ENCODE measurements at regions not wholly inside any gene's neighbourhood (a gene's known extent, or its start where the extent isn't known, plus 50 kb on each side); places are given as distances from the start of the nearest gene placed in this dataset.

DNA sequence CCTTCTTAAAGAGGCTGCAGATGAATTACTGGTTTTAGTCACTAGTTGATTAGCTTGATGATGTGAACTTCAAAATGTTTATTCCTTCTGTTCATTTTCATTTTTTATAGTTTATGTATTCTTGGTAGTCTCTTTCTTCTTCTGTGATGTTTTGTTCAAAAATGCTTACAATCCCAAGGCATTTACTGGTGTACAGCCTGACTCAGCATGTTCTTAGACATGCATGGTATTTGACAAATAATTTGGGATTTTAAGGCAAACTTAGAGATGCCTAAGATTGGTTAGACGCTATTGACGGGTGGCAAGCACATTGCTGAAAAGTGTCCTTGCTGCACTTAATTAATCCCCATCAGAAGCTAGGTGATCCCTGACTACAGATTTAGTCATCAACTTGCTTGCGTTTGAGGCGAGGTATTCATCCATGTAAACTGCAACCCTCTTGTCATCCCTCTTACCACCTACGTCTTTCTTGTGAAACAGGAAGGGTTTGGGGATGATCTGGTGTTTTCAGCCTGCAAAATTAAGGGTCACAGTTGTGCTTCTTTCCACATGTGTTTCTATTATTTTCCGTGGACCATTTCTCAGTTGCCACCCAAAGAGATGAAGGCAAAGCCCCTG is 331.8 kb downstream of the DKK2 start:
- H3K36me3 Mint-ChIP-seq, result no peaks in the 10 kb centered on the region
- H3K4me1 Mint-ChIP-seq (ENCODE audit: unreplicated experiment), result no peaks in the 10 kb centered on the region
- no peak for DNase-seq (ENCODE audit: extremely low spot score, unreplicated experiment)
- H3K4me3 Mint-ChIP-seq, result no peak overlapping the region
- H3K9me3 Mint-ChIP-seq, result peaks cover 5% of the 10 kb centered on the region
- H3K27ac Mint-ChIP-seq, result no peak overlapping the region
- H3K27me3 Mint-ChIP-seq, result no peaks in the 10 kb centered on the region
- no peak for TF ChIP-seq CTCF (conservative IDR thresholded peaks at IDR 0.05)

DNA sequence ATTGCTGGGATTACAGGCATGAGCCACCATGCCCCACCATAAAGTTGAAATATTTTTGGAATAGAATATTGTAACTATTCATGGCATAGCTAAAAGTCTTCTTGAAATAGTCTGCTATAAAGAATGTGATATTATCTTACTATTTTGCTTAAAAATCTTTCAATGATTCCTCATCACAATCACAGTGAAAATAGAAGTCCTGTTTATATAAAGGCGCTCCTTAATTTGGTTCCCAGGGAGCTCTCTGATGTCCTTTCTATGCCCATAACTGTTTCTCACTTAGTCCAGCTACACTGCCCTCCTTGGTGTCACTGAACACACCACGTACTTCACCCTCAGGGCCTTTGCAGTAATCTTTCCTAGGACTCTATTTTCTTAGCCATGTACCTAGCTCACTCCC is 331.7 kb upstream of the GIMD1 start:
- DNase-seq (ENCODE audit: extremely low spot score, unreplicated experiment), result no peak
- no peaks in the 10 kb centered on the region for H3K4me1 Mint-ChIP-seq (ENCODE audit: unreplicated experiment)
- TF ChIP-seq CTCF (conservative IDR thresholded peaks at IDR 0.05), result no peak
- no peak overlapping the region for H3K27ac Mint-ChIP-seq
- no peak overlapping the region for H3K4me3 Mint-ChIP-seq
- H3K36me3 Mint-ChIP-seq, result no peaks in the 10 kb centered on the region
- H3K27me3 Mint-ChIP-seq, result no peaks in the 10 kb centered on the region
- peaks cover 5% of the 10 kb centered on the region for H3K9me3 Mint-ChIP-seq

DNA sequence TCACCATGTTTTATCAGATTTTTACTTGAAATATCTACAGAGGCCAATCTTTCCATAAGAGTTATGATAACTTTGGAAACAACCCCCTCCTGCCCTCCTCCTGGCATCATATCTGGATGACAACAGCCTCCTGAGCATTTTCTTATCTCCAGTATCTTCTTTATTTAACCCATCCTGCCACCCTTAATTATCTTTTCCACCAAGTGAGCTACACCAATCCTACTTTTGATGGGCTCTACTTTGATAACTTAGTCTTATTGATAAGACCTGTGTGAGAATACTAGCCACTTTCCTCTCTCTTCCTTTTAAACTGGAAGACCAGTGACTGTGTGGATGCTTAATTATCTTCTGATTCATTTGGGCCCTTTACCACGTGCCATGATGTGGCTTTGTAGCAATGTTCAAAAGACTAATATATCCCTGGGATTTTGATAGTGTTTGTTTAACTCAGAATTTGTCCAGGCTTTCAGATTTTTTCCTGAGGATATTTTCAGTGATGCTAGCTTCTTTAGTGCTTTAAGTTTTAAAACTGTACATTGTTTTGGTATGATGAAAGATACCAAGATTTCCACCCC is 330.1 kb upstream of the GIMD1 start:
- Mint-ChIP-seq H3K27me3 (no peaks in the 10 kb centered on the region), H3K4me3 (no peak overlapping the region), H3K27ac (no peak overlapping the region), H3K36me3 (no peaks in the 10 kb centered on the region), H3K9me3 (peaks cover 12% of the 10 kb centered on the region), H3K4me1 (ENCODE audit: unreplicated experiment) (no peaks in the 10 kb centered on the region)
- no peak for DNase-seq (ENCODE audit: extremely low spot score, unreplicated experiment)
- TF ChIP-seq CTCF (conservative IDR thresholded peaks at IDR 0.05), result no peak

DNA sequence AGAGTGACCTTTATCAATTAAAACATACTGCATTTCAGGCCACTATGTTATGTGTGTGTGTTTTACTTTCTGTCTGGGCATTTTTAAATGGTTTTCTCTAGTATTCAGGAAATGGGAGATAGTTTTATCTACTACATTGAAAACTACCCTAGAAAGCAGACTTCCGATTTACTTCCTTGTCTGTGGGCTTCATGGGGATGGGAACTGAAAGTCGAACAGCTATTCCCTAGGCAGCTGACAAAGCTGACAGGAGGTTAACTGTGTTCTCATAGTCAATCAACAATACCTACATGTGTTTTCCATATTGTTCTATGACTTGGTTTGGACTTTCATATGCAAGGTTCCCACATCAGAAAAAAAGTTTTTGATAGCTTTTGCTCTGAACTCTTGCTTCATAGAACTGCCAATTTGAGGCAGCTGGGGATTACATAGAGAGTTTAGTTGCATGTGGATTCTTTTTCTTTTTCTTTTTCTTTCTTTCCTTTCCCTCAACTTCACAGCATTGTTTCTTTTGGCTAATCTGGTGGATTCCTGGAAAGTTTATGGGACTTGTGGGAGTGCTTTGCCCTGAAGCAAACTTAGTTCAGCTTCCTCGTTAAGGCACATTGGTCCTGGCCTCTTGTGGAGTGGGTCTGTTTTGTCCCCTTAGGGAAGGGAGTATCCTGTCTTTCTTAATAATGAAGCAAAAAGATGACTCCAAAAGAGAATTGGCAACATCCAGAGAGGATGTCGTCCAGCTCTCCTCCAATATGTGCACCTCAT is 327.1 kb upstream of the GIMD1 start:
- DNase-seq (ENCODE audit: extremely low spot score, unreplicated experiment), result no peak
- no peak overlapping the region for H3K4me3 Mint-ChIP-seq
- H3K27ac Mint-ChIP-seq, result no peak overlapping the region
- no peaks in the 10 kb centered on the region for H3K36me3 Mint-ChIP-seq
- H3K9me3 Mint-ChIP-seq, result peaks cover 7% of the 10 kb centered on the region
- TF ChIP-seq CTCF (conservative IDR thresholded peaks at IDR 0.05), result no peak
- H3K27me3 Mint-ChIP-seq, result no peaks in the 10 kb centered on the region
- H3K4me1 Mint-ChIP-seq (ENCODE audit: unreplicated experiment), result no peaks in the 10 kb centered on the region

DNA sequence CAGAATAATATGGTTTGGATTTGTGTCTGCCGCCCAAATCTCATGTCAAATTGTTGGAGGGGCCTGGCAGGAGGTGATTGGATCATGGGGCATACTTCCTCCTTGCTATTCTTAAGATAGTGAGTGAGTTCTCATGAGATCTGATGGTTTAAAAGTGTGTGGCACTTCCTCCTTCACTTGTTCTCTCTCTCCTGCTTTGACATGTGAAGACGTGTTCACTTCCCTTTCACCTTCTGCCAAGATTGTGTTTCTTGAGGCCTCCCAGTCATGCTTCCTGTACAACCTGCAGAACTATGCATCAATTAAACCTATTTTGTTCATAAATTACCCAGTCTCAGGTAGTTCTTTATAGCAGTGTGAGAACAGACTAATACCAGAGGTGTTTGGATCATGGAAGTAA is 325.7 kb upstream of the GIMD1 start:
- Mint-ChIP-seq H3K36me3 (no peaks in the 10 kb centered on the region), H3K4me1 (ENCODE audit: unreplicated experiment) (no peaks in the 10 kb centered on the region), H3K27ac (no peak overlapping the region), H3K27me3 (no peaks in the 10 kb centered on the region), H3K4me3 (no peak overlapping the region), H3K9me3 (peaks cover 7% of the 10 kb centered on the region)
- TF ChIP-seq CTCF (conservative IDR thresholded peaks at IDR 0.05), result no peak
- no peak for DNase-seq (ENCODE audit: extremely low spot score, unreplicated experiment)

Measured in type B pancreatic cell (in vitro differentiated cells).